Activated CD8-positive, alpha-beta T cell treated with anti-CD3 and anti-CD28 coated beads, Interleukin-2, amount 10 ng/mL, durations not matched to agents 7 days and 5 days (primary cell): ENCODE measurements at regions not wholly inside any gene's neighbourhood (a gene's known extent, or its start where the extent isn't known, plus 50 kb on each side); places are given as distances from the start of the nearest gene placed in this dataset.
"Not testable (repeated sequence)": the region's sequence is repeated elsewhere in the genome, so short reads cannot be mapped to it uniquely, and the experiment has no call there.

Experiments used
- ATAC-seq: fragments of 150-1000 bp; cut with Tn5 transposase; one replicate; pipeline ENCODE4 v1.10.0; 2021; ENCODE audit warnings: moderate library complexity
- CTCF ChIA-PET: fragments of 350-600 bp; sonication (Branson Sonifier 250); formaldehyde crosslinking; loops from one replicate; lab custom pipeline; 2021; ENCODE audit warnings: antibody characterized with exemption; lab: Charles Lee
- POLR2A ChIA-PET: fragments of 350-600 bp; sonication (Branson Sonifier 250); formaldehyde crosslinking; loops from one replicate; lab custom pipeline; 2021; ENCODE audit warnings: antibody characterized with exemption; lab: Charles Lee
- DNase-seq: peaks from one replicate; pipeline ENCODE4 v3.0.0-alpha.2; 2020
- H3K27ac Mint-ChIP-seq: one replicate; pipeline ENCODE4 v1.8.0; 2021; ENCODE audit warnings: mild to moderate bottlenecking, mixed read lengths
- H3K27me3 Mint-ChIP-seq: one replicate; pipeline ENCODE4 v1.8.0; 2021; ENCODE audit warnings: low read depth, mixed read lengths
- H3K36me3 Mint-ChIP-seq: one replicate; pipeline ENCODE4 v1.8.0; 2021; ENCODE audit warnings: low read depth, mixed read lengths
- H3K4me1 Mint-ChIP-seq: one replicate; pipeline ENCODE4 v1.8.0; 2021; ENCODE audit warnings: low read depth, mixed read lengths
- H3K4me3 Mint-ChIP-seq: one replicate; pipeline ENCODE4 v1.8.0; 2021; ENCODE audit warnings: mild to moderate bottlenecking, mixed read lengths
- H3K9me3 Mint-ChIP-seq: one replicate; pipeline ENCODE4 v1.8.0; 2022; ENCODE audit warnings: mixed read lengths; ENCODE audit not compliant: insufficient read depth

- Mint-ChIP-seq H3K9me3 (no peaks in the 10 kb centered on the region), H3K4me1 (no peaks in the 10 kb centered on the region), H3K27me3 (peaks cover 40% of the 10 kb centered on the region), H3K36me3 (no peaks in the 10 kb centered on the region), H3K27ac (no peak overlapping the region), H3K4me3 (no peak overlapping the region)
- POLR2A ChIA-PET = no interaction called here
- CTCF ChIA-PET = interaction anchor here (3.5 kb wide), 1 partner anchor 38 kb away, joined by 69 read pairs; no protein-coding TSS in a partner anchor
- DNase-seq = no peak
- no peak for ATAC-seq
These were observed 55.3 kb upstream of the PRSS3 start for GRCh38 chr9:33740075-33740474.

DNA sequence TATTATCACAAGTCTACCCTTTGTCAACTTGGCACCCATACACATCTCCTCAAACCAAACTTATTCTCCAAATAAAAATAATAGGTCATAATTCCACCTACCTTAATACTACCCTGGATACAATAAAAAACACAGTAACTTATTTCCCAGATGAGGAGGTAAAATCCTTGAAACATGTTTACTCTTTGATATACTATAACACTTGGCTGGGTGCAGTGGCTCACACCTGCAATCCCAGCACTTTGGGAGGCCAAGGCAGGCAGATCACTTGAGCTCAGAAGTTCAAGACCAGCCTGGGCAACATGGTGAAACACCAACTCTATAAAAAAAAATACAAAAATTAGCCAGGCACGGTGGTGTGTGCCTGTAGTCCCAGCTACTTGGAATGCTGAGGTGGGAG lies 54.4 kb upstream of the PRSS3 start:
- H3K36me3 Mint-ChIP-seq, CTCF ChIA-PET, H3K9me3 Mint-ChIP-seq, H3K4me1 Mint-ChIP-seq, H3K27ac Mint-ChIP-seq, ATAC-seq, H3K4me3 Mint-ChIP-seq, POLR2A ChIA-PET, DNase-seq: not testable (repeated sequence)
- H3K27me3 Mint-ChIP-seq = peaks cover 42% of the 10 kb centered on the region

DNA sequence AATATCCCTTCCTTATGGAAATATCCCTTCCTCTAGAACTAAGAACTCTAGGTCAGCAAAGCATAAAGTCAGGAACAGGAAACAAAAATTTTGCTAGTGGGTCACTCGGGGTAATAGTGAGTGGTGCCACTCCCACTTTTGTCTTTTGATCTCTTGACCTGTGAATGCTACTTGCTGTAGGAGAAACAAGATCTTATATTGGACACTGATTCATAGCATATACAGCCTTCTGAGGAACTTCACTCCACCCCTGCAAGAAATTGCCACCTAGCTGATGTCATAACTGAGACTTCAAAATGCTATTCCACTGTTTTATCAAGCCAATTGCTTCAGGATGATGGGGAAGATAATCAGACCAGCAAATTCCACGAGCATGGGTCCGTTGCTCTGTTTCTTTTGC lies 53.3 kb upstream of the PRSS3 start:
- Mint-ChIP-seq H3K4me3 (no peak overlapping the region), H3K27me3 (peaks cover 47% of the 10 kb centered on the region), H3K9me3 (no peaks in the 10 kb centered on the region), H3K36me3 (no peaks in the 10 kb centered on the region), H3K4me1 (no peaks in the 10 kb centered on the region), H3K27ac (no peak overlapping the region)
- ATAC-seq = no peak
- ChIA-PET POLR2A (no interaction called here), CTCF (no interaction called here)
- DNase-seq = no peak

DNA sequence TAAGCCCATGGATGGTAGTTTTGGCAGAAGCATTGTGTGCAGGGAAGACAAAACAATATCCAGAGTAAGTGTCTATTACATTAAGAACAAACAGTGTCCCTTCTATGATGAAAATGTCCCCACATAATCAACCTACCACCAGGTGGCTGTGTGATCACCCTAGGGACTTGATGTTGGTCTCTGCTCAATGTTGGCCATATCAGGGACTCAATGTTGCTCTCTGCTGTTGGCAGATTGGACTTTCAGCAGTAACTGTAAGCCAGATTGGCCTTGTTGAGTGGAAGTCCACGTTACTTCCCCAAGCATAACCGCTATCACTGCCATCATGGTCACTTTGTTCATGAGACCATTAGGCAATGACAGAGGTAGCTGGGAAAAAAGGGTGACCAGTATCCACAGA lies 52.8 kb upstream of the PRSS3 start:
- ATAC-seq = no peak
- no peaks in the 10 kb centered on the region for H3K9me3 Mint-ChIP-seq
- no peaks in the 10 kb centered on the region for H3K36me3 Mint-ChIP-seq
- POLR2A ChIA-PET = no interaction called here
- CTCF ChIA-PET = no interaction called here
- H3K4me3 Mint-ChIP-seq = no peak overlapping the region
- H3K27ac Mint-ChIP-seq = no peak overlapping the region
- no peak for DNase-seq
- H3K4me1 Mint-ChIP-seq = no peaks in the 10 kb centered on the region
- peaks cover 51% of the 10 kb centered on the region for H3K27me3 Mint-ChIP-seq
